Endothelial cell of umbilical vein (primary cell): ENCODE measurements at regions not wholly inside any gene's neighbourhood (a gene's known extent, or its start where the extent isn't known, plus 50 kb on each side); places are given as distances from the start of the nearest gene placed in this dataset.

Experiments
- BruUV-seq: library from RNA; stranded (reverse); fragments of 400-500 nt; replicated peaks from 2 replicates; lab custom pipeline; 2021; lab: Mats Ljungman, UMichigan
- CTCF ChIA-PET: fragments of 300-600, 350-600 bp; sonication (Branson Sonifier 250); formaldehyde crosslinking; loops from one replicate; lab custom pipeline; 2021; ENCODE audit warnings: antibody characterized with exemption, inconsistent platforms; lab: Charles Lee
- POLR2A ChIA-PET: fragments of 300-600, 350-600 bp; sonication (Branson Sonifier 250); formaldehyde crosslinking; loops from one replicate; lab custom pipeline; 2021; ENCODE audit warnings: antibody characterized with exemption, inconsistent platforms; lab: Charles Lee
- DNase-seq: peaks from one replicate; pipeline ENCODE4 v3.0.0-alpha.2; 2011; ENCODE audit warnings: low read depth, low spot score
- FAIRE-seq: peaks from 2 replicates; lab custom pipeline; 2011; peaks lifted over from hg19 to GRCh38; lab: Jason Lieb, UNC
- H2AFZ ChIP-seq: 2 replicates; pipeline ENCODE4 v1.6.0; 2012; ENCODE audit warnings: low read depth, low read length, control low read depth, inconsistent platforms
- H3K27ac ChIP-seq: 2 replicates; pipeline ENCODE4 v1.5.1; 2011; ENCODE audit warnings: low read depth, mild to moderate bottlenecking, control low read depth, low read length, moderate library complexity; ENCODE audit not compliant: insufficient read depth
- H3K27me3 ChIP-seq, 2 experiments: 2 replicates each; pipeline versions ENCODE4 v1.6.0 to v1.6.1; 2011; ENCODE audit warnings: low read length in 2 of 2, mixed read lengths in 1 of 2; ENCODE audit not compliant: control insufficient read depth in 2 of 2, insufficient read depth in 2 of 2
- H3K36me3 ChIP-seq, 2 experiments: 2 replicates in 1 of 2; 3 replicates in 1 of 2; pipeline ENCODE4 v1.5.1; 2011; ENCODE audit warnings: low read length in 2 of 2, mild to moderate bottlenecking in 1 of 2, moderate library complexity in 1 of 2; ENCODE audit not compliant: control insufficient read depth in 2 of 2, insufficient read depth in 2 of 2; ENCODE audit errors: extremely low read depth in 1 of 2
- H3K4me1 ChIP-seq: 3 replicates; pipeline ENCODE4 v1.5.1; 2011; ENCODE audit warnings: mild to moderate bottlenecking, low read length; ENCODE audit not compliant: control insufficient read depth, insufficient read depth; ENCODE audit errors: extremely low read depth
- H3K4me2 ChIP-seq: 2 replicates; pipeline ENCODE4 v1.6.1; 2011; ENCODE audit warnings: low read length, control low read depth, mixed read lengths; ENCODE audit not compliant: insufficient read depth
- H3K4me3 ChIP-seq, 3 experiments: fragments of 200-600 bp in 1 of 3; sonication (generic), shearing (Covaris generic) in 1 of 3; replicated peaks in 1 of 3; 2 replicates each; pipeline ENCODE4 v1.5.1; 2011 to 2016; ENCODE audit warnings: control low read depth in 3 of 3, low read length in 3 of 3, mild to moderate bottlenecking in 2 of 3, inconsistent platforms in 1 of 3, low read depth in 1 of 3, moderate library complexity in 1 of 3; ENCODE audit not compliant: insufficient read depth in 1 of 3
- H3K79me2 ChIP-seq: 2 replicates; pipeline ENCODE4 v1.6.0; 2012; ENCODE audit warnings: low read length, inconsistent platforms; ENCODE audit not compliant: control insufficient read depth, insufficient read depth
- H3K9ac ChIP-seq: replicated peaks from 2 replicates; pipeline ENCODE3; 2011; ENCODE audit warnings: low read length, control low read depth; ENCODE audit not compliant: insufficient read depth; ENCODE audit errors: extremely low read depth
- H3K9me1 ChIP-seq: replicated peaks from 3 replicates; pipeline ENCODE4 v1.6.0; 2011; ENCODE audit warnings: mild to moderate bottlenecking, low read length; ENCODE audit not compliant: control insufficient read depth, insufficient read depth; ENCODE audit errors: extremely low read depth
- H3K9me3 ChIP-seq: replicated peaks from 2 replicates; pipeline ENCODE4 v1.5.1; 2012; ENCODE audit warnings: low read length, inconsistent platforms; ENCODE audit not compliant: control insufficient read depth, insufficient read depth
- H4K20me1 ChIP-seq: replicated peaks from 2 replicates; pipeline ENCODE3; 2011; ENCODE audit warnings: mild to moderate bottlenecking, low read length; ENCODE audit not compliant: control insufficient read depth, insufficient read depth; ENCODE audit errors: extremely low read depth
- EZH2 ChIP-seq: IDR thresholded peaks from 2 replicates; pipeline ENCODE4 v1.6.1; 2012; ENCODE audit warnings: borderline replicate concordance, low read depth, mild to moderate bottlenecking, moderate library complexity, low read length, inconsistent platforms; ENCODE audit not compliant: severe bottlenecking
- GATA2 ChIP-seq: IDR thresholded peaks from 2 replicates; pipeline ENCODE4 v1.7.0; 2011; ENCODE audit warnings: low read depth, mild to moderate bottlenecking, moderate library complexity, mixed read lengths, low read length; ENCODE audit not compliant: insufficient read length, insufficient read depth
- JUN ChIP-seq: IDR thresholded peaks from 2 replicates; pipeline ENCODE4 v1.6.1; 2011; ENCODE audit warnings: borderline replicate concordance, low read depth; ENCODE audit not compliant: insufficient read length, insufficient read depth
- POLR2A ChIP-seq: IDR thresholded peaks from 2 replicates; pipeline ENCODE4 v1.6.1; 2012; ENCODE audit warnings: low read depth, mild to moderate bottlenecking, control low read depth, low read length
- dilution Hi-C: fragments of 300-500 bp; cut with MboI; formaldehyde crosslinking; loops from one replicate; pipeline ENCODE4 v1.15.0; 2019; ENCODE audit warnings: low sequenced_read_pairs; ENCODE audit not compliant: extremely low pct_ligation_motif_present
- intact Hi-C: fragments of 100-400 bp; cut with micrococcal nuclease; formaldehyde crosslinking; loops from one replicate; pipeline ENCODE4 v1.10.0; 2022
- TF ChIP-seq, protein P1 (sequence below): IDR thresholded peaks from 2 replicates; pipeline ENCODE4 v1.6.1; 2011; ENCODE audit not compliant: insufficient read depth, insufficient read length
- TF ChIP-seq, protein P2 (sequence below), 2 donors: IDR thresholded peaks; 1 replicate in 1 of 2; 2 replicates in 1 of 2; pipeline ENCODE4 v1.5.1; 2011; ENCODE audit warnings: low read length in 2 of 2, mild to moderate bottlenecking in 2 of 2, moderate library complexity in 2 of 2, control low read depth in 1 of 2, inconsistent platforms in 1 of 2, low read depth in 1 of 2; ENCODE audit not compliant: insufficient read depth in 1 of 2; ENCODE audit errors: extremely low read depth in 1 of 2

DNA sequence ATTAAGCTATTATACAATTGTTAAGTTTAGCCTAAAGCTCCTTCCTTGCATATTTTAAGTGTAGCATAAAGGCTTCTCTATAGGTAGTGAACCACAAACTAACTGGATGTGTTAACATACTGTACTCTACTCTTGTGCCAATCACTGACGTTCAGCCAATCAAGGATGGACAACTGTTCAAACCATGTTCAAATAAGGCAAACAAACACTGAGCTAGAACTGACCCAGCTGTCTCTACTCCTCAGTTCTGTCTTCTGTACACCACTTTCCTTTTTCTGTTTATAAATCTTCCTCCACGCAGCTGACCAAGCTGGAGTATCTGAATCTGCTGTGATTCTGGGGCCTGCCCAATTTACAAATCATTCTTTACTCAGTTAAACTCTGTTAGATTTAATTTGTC, 188.7 kb upstream of the MBL2 start:
- no peak for FAIRE-seq
- Histone ChIP-seq H3K9me3 (no peaks in the 10 kb centered on the region), H3K36me3 (no peaks in the 10 kb centered on the region), H3K79me2 (no peaks in the 10 kb centered on the region), H3K27ac (no peak overlapping the region), H3K4me1 (no peaks in the 10 kb centered on the region), H3K27me3 (peaks cover 0 to 2% of the 10 kb centered on the region in 2 experiments), H4K20me1 (no peaks in the 10 kb centered on the region), H3K9ac (no peak overlapping the region), H3K4me2 (no peak overlapping the region), H3K4me3 (no peak overlapping the region), H3K9me1 (no peaks in the 10 kb centered on the region), H2AFZ (no peak overlapping the region)
- dilution Hi-C loops (no loop called here), intact Hi-C loops (no loop called here)
- no peak for DNase-seq
- no TSS peak for BruUV-seq
- no peak for TF ChIP-seq GATA2
- no peak for TF ChIP-seq EZH2
- TF ChIP-seq, protein P1, sequence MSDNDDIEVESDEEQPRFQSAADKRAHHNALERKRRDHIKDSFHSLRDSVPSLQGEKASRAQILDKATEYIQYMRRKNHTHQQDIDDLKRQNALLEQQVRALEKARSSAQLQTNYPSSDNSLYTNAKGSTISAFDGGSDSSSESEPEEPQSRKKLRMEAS: no peak
- no peak for TF ChIP-seq JUN
- TF ChIP-seq POLR2A: no peak
- TF ChIP-seq, protein P2, sequence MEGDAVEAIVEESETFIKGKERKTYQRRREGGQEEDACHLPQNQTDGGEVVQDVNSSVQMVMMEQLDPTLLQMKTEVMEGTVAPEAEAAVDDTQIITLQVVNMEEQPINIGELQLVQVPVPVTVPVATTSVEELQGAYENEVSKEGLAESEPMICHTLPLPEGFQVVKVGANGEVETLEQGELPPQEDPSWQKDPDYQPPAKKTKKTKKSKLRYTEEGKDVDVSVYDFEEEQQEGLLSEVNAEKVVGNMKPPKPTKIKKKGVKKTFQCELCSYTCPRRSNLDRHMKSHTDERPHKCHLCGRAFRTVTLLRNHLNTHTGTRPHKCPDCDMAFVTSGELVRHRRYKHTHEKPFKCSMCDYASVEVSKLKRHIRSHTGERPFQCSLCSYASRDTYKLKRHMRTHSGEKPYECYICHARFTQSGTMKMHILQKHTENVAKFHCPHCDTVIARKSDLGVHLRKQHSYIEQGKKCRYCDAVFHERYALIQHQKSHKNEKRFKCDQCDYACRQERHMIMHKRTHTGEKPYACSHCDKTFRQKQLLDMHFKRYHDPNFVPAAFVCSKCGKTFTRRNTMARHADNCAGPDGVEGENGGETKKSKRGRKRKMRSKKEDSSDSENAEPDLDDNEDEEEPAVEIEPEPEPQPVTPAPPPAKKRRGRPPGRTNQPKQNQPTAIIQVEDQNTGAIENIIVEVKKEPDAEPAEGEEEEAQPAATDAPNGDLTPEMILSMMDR (IDR thresholded peaks at IDR 0.05; ENCODE audit: extremely low read depth in 1 of 2, insufficient read depth in 1 of 2, low read depth in 1 of 2, low read length in 2 of 2): no peak
- POLR2A ChIA-PET: no interaction called here
- CTCF ChIA-PET: interaction anchor here (1.5 to 2.6 kb wide), 2 partner anchors 9 kb away, joined by 4 to 15 read pairs; no protein-coding TSS in a partner anchor
